Prostate gland (tissue), 2 donors: ENCODE measurements at regions not wholly inside any gene's neighbourhood (a gene's known extent, or its start where the extent isn't known, plus 50 kb on each side); places are given as distances from the start of the nearest gene placed in this dataset.
"Not testable (repeated sequence)": the region's sequence is repeated elsewhere in the genome, so short reads cannot be mapped to it uniquely, and the experiment has no call there.

ENCODE experiments used
- DNase-seq: peaks from one replicate; pipeline ENCODE4 v3.0.0-alpha.2; 2019; ENCODE audit warnings: low spot score
- H3K27ac ChIP-seq, 2 donors: fragments of 200-600 bp; sonication (generic); 2 replicates each; pipeline ENCODE4 v1.5.1; 2017 to 2019
- H3K27me3 ChIP-seq: fragments of 200-600 bp; sonication (generic); replicated peaks from 2 replicates; pipeline ENCODE4 v1.5.1; 2019; ENCODE audit not compliant: insufficient read depth
- H3K36me3 ChIP-seq, 2 donors: fragments of 200-600 bp; sonication (generic); 1 replicate in 1 of 2; 2 replicates in 1 of 2; pipeline versions ENCODE4 v1.5.1 to v1.8.1; 2017 to 2019
- H3K4me1 ChIP-seq: fragments of 200-600 bp; sonication (generic); replicated peaks from 2 replicates; pipeline ENCODE4 v1.5.1; 2019
- H3K4me3 ChIP-seq, 2 donors: fragments of 200-600 bp; sonication (generic); 2 replicates each; pipeline ENCODE4 v1.5.1; 2017 to 2019
- H3K9me3 ChIP-seq: fragments of 200-600 bp; sonication (generic); 2 replicates; pipeline ENCODE4 v1.5.1; 2017
- CTCF ChIP-seq, 4 experiments: fragments of 200-600 bp in 2 of 4; fragments of 450-650 bp in 2 of 4; sonication (generic) in 2 of 4; IDR thresholded peaks; 1 replicate in 3 of 4; 2 replicates in 1 of 4; pipeline ENCODE4 v1.5.1; 2016 to 2019; ENCODE audit warnings: antibody characterized with exemption in 4 of 4, mild to moderate bottlenecking in 2 of 4, moderate library complexity in 2 of 4
- POLR2A ChIP-seq: fragments of 450-650 bp; IDR thresholded peaks from one replicate; pipeline ENCODE4 v1.6.1; 2016; ENCODE audit warnings: antibody characterized with exemption, mild to moderate bottlenecking
- POLR2AphosphoS5 ChIP-seq: sonication (generic); formaldehyde crosslinking; IDR thresholded peaks from one replicate; pipeline ENCODE4 v1.6.1; 2017; ENCODE audit warnings: antibody characterized with exemption
- WGBS: methylation state at CpG from one replicate; pipeline ENCODE4 v1.1.5; 2018; 5-methylcytosine and 5-hydroxymethylcytosine counted together
- intact Hi-C: fragments of 100-400 bp; cut with DNase I; formaldehyde crosslinking; loops from one replicate; pipeline ENCODE4 v1.14.2; 2022

DNA sequence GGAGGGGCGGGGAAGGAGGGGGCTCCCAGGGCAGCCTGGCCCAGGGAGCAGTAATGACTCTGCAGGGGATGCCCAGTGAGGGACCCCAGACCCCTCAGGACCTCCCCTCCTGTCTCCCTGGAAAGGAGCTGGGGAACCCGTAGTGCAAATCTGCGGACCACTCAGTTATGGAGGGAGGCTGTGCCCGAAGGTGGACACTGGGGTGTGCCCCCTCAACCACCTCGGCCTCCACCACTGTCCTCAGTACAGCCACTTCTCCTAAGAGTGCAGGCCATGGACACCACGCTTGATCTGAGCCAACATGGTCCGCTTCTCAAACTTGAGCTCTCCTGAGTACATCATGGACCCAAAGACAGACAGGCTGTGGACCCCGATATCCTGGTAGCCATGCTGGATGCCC is 378.2 kb upstream of the MAOA start:
- H3K36me3 ChIP-seq, result no peaks in the 10 kb centered on the region
- no peak overlapping the region for H3K4me3 ChIP-seq
- no peaks in the 10 kb centered on the region for H3K4me1 ChIP-seq
- TF ChIP-seq POLR2AphosphoS5, result no peak
- no peak for TF ChIP-seq POLR2A
- no peak for TF ChIP-seq CTCF (IDR thresholded peaks at IDR 0.05)
- DNase-seq, result no peak
- intact Hi-C loops, result no loop called here
- H3K27me3 ChIP-seq, result no peaks in the 10 kb centered on the region
- no peak overlapping the region for H3K27ac ChIP-seq
- 100% methylated on average over 3 of the region's 8 CpGs for WGBS
- H3K9me3 ChIP-seq, result no peaks in the 10 kb centered on the region

GRCh38 chrX:43278440-43278839 is 377.7 kb upstream of the MAOA start:
- WGBS, result 85% methylated on average over 11 of the region's 19 CpGs
- DNase-seq, result no peak
- Histone ChIP-seq H3K4me1 (no peaks in the 10 kb centered on the region), H3K27me3 (no peaks in the 10 kb centered on the region), H3K27ac (no peak overlapping the region), H3K9me3 (no peaks in the 10 kb centered on the region), H3K4me3 (no peak overlapping the region), H3K36me3 (no peaks in the 10 kb centered on the region)
- intact Hi-C loops, result no loop called here
- TF ChIP-seq POLR2AphosphoS5 (no peak), POLR2A (no peak), CTCF (IDR thresholded peaks at IDR 0.05) (no peak)

DNA sequence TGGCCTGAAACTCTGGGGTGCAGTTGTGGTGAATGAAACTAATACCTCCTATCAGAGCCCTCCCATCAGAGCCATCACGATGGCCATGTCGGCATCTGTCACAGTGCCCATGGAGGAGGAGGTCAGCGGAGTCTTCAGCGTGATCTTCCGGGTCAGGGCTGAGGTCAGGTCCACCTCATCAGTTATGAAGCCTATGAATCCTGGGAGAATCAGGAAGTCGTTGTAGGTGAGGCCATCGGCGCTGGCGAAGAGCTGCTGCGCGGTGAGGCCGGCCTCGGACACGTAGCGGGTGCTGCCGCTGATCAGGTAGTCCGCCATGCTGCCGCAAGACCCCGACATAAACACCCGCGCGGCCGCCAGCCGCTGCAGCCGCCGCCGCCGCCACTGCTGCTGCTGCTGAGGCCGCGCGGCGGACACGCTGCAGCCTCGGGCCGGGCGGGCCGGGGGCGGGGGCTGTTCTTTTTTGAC is 376.7 kb upstream of the MAOA start:
- no peak overlapping the region for H3K4me3 ChIP-seq
- TF ChIP-seq POLR2AphosphoS5, result no peak
- TF ChIP-seq CTCF (IDR thresholded peaks at IDR 0.05), result no peak
- TF ChIP-seq POLR2A, result no peak
- no peaks in the 10 kb centered on the region for H3K4me1 ChIP-seq
- H3K27me3 ChIP-seq, result no peaks in the 10 kb centered on the region
- no peaks in the 10 kb centered on the region for H3K36me3 ChIP-seq
- DNase-seq, result no peak
- no peak overlapping the region for H3K27ac ChIP-seq
- intact Hi-C loops, result no loop called here
- WGBS, result over 99% methylated on average over 27 of the region's 38 CpGs
- H3K9me3 ChIP-seq, result no peaks in the 10 kb centered on the region

GRCh38 chrX:43283187-43283586 is 372.9 kb upstream of the MAOA start:
- no peak for DNase-seq
- intact Hi-C loops, result no loop called here
- Histone ChIP-seq H3K27ac (no peak overlapping the region), H3K4me1 (no peaks in the 10 kb centered on the region), H3K4me3 (no peak overlapping the region), H3K27me3 (no peaks in the 10 kb centered on the region), H3K36me3 (no peaks in the 10 kb centered on the region), H3K9me3 (no peaks in the 10 kb centered on the region)
- 79% methylated on average over 1 of the region's 1 CpG for WGBS
- TF ChIP-seq POLR2A (no peak), POLR2AphosphoS5 (no peak)

- H3K27ac ChIP-seq, H3K27me3 ChIP-seq, H3K9me3 ChIP-seq, DNase-seq, H3K36me3 ChIP-seq, intact Hi-C loops, H3K4me1 ChIP-seq, H3K4me3 ChIP-seq: not testable (repeated sequence)
- WGBS, result 41% methylated on average over 4 of the region's 4 CpGs
These were observed 344.5 kb upstream of the MAOA start for GRCh38 chrX:43311625-43312024.

DNA sequence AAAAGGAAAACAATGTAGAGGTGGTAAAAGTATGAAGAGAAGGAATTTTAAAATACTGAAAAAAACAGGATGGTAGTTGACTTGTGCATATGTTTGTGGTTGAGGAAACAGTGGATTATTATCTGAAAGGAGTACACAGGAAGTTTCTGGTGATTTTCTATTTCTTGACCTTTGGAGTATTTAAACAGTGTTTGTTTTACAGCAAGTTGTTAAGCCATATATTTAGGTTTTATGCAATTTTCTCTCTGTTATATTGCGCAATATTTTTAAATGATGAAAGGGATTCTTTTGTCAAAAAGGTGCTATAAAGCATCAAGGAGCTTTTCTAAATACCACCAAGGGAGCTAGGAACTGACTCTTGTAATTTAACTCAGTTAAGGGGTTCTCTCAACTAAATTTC is 343.1 kb upstream of the MAOA start:
- no peak overlapping the region for H3K27ac ChIP-seq
- H3K9me3 ChIP-seq, result no peaks in the 10 kb centered on the region
- H3K36me3 ChIP-seq, result no peaks in the 10 kb centered on the region
- intact Hi-C loops, result no loop called here
- TF ChIP-seq POLR2AphosphoS5, result no peak
- no peak for TF ChIP-seq CTCF (IDR thresholded peaks at IDR 0.05)
- no peak for TF ChIP-seq POLR2A
- no peaks in the 10 kb centered on the region for H3K27me3 ChIP-seq
- 90% methylated on average over 1 of the region's 1 CpG for WGBS
- no peak overlapping the region for H3K4me3 ChIP-seq
- no peak for DNase-seq
- no peaks in the 10 kb centered on the region for H3K4me1 ChIP-seq
